D721Med (cell line): ENCODE measurements at regions not wholly inside any gene's neighbourhood (a gene's known extent, or its start where the extent isn't known, plus 50 kb on each side); places are given as distances from the start of the nearest gene placed in this dataset.

Experiments used
- DNase-seq: peaks from one replicate; pipeline ENCODE4 v3.0.0; 2011; ENCODE audit warnings: low spot score; ENCODE audit not compliant: insufficient read length
- FAIRE-seq: peaks from 2 replicates; lab custom pipeline; 2011; peaks lifted over from hg19 to GRCh38; lab: Jason Lieb, UNC
- CTCF ChIP-seq: IDR thresholded peaks from 2 replicates; pipeline ENCODE4 v1.5.1; 2012; ENCODE audit warnings: mild to moderate bottlenecking, control low read depth; ENCODE audit not compliant: insufficient read depth; ENCODE audit errors: missing control alignments

GRCh38 chr10:120313715-120314114, 143.3 kb upstream of the PLPP4 start:
- TF ChIP-seq CTCF, result no peak
- FAIRE-seq (no peak), DNase-seq (no peak)

DNA sequence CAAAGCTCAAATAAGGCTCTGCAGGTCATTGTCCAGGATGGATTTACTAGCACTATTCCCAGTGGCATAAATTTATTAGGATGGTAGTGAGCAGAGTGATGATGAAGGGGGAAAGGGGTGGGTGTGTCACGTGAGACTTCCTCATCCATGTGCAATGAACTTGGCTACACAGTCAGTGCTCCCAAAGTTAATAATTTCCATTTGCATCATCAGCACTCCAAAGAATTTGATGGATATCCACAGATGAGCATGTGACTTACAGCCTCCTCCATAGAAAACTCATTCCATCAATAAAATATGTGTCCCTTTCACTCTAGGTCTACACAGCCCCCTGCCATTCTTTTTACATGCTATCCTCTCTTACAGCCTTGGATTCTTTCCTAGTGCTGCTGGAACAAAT, 142.6 kb upstream of the PLPP4 start:
- DNase-seq (no peak), FAIRE-seq (no peak)
- TF ChIP-seq CTCF, result no peak

DNA sequence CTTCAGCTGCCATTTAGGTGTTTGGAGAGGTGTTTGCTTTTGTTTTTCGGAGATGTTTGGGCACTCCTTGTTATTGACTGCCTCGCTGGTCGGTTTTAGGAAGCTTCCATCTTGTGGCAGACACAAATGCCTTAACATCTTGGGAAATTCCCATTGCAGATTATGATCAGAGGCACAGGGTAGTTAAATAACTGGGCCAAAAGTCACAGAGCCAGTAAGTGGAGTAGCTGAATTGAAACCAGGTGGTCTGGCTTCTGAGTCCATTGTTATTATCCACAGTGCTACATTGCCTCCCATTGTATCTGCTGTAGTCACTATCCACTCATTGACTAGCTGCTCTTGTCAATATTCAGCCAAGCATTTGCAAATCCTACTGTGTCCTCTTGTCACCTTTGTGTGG, 138.2 kb upstream of the PLPP4 start:
- TF ChIP-seq CTCF, result no peak
- FAIRE-seq, result no peak

DNA sequence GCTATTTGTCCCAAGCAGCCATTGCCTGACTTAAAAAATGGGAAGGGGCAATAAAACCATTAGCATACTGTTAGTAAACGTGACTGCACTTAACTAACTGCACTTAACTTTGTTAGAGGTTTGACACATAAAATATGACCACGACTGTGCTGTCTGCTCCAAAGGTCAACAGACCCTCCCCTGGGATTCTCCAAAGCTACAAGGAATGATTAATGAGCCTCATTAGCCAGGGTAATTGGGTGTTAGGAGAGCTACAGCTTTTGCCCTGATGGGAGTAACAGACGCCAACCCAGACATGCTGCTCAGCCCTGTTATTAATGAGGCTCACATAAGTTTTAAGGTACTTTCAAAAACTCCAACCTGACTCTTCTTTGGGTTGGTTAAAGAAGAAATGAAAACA, 129.4 kb upstream of the PLPP4 start:
- no peak for DNase-seq
- no peak for TF ChIP-seq CTCF
- FAIRE-seq, result no peak

More for the DNA sequence above, 138.2 kb upstream of the PLPP4 start:
- no peak for DNase-seq

- FAIRE-seq (no peak), DNase-seq (no peak)
Measured at GRCh38 chr10:120328647-120329046, 128.4 kb upstream of the PLPP4 start.

DNA sequence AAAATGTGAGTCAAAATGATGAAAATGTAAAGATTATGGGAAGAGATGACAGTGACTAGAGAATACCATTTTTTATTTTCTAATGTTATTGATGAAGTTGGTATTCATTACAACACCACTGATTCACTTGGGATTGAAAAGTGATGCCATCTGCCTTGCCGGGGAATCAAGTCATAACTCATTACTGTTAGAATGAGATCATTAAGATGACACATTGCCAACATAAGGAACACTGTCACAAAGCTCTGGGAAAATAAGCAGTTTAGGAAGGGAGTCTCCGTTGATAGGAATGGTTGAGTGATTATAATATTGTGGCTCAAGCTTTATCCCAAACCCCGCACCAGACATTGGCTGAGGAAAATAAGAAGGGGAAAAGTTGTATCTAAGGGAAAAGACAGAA, 121.5 kb upstream of the PLPP4 start:
- no peak for TF ChIP-seq CTCF
- no peak for FAIRE-seq

More at GRCh38 chr10:120328647-120329046, 128.4 kb upstream of the PLPP4 start:
- TF ChIP-seq CTCF, result no peak

DNA sequence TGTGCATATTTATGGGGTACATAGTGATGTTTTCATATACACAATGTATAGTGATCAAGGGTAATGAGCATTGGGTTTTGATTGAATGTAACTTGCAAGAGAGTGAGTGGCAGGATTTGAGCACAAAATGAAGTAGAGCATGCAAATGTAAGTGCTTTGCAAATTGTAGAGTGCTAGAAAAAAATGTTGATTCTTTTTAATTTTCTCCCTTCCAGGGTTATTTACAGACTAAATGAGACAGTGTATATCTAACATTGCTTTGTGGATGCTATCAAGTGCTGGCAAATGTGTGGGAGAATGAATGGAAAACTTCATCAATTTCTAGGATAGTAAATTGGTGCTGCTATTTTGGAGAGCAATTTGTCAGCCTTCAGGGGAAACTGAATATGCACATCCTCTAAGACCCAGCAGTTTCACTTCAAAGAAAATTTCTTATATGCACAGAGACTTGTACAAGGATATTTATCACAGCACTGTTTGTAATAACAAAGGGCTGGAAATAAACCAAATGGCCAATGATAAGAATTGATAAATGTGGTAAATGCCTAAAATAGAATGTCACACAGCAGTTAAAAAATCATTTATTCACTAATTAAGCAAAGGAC, 120.6 kb upstream of the PLPP4 start:
- FAIRE-seq (no peak), DNase-seq (no peak)
- TF ChIP-seq CTCF, result no peak

More for the DNA sequence above, 121.5 kb upstream of the PLPP4 start:
- DNase-seq, result no peak
